DND-41 (cell line): ENCODE measurements at regions not wholly inside any gene's neighbourhood (a gene's known extent, or its start where the extent isn't known, plus 50 kb on each side); places are given as distances from the start of the nearest gene placed in this dataset.

Source experiments
- EZH2 ChIP-seq: IDR thresholded peaks from 3 replicates; pipeline ENCODE4 v1.6.1; 2012; ENCODE audit warnings: borderline replicate concordance, low read depth, mild to moderate bottlenecking, moderate library complexity, low read length, inconsistent platforms; ENCODE audit not compliant: severe bottlenecking
- TF ChIP-seq, protein P1 (sequence below): IDR thresholded peaks from 2 replicates; pipeline ENCODE4 v1.5.1; 2012; ENCODE audit warnings: borderline replicate concordance, low read length, moderate library complexity, mild to moderate bottlenecking; ENCODE audit not compliant: poor library complexity, severe bottlenecking; ENCODE audit errors: extremely low read depth

- TF ChIP-seq, protein P1, sequence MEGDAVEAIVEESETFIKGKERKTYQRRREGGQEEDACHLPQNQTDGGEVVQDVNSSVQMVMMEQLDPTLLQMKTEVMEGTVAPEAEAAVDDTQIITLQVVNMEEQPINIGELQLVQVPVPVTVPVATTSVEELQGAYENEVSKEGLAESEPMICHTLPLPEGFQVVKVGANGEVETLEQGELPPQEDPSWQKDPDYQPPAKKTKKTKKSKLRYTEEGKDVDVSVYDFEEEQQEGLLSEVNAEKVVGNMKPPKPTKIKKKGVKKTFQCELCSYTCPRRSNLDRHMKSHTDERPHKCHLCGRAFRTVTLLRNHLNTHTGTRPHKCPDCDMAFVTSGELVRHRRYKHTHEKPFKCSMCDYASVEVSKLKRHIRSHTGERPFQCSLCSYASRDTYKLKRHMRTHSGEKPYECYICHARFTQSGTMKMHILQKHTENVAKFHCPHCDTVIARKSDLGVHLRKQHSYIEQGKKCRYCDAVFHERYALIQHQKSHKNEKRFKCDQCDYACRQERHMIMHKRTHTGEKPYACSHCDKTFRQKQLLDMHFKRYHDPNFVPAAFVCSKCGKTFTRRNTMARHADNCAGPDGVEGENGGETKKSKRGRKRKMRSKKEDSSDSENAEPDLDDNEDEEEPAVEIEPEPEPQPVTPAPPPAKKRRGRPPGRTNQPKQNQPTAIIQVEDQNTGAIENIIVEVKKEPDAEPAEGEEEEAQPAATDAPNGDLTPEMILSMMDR, result no peak
- TF ChIP-seq EZH2, result no peak
Observed at GRCh38 chr17:13400491-13400890, 201.2 kb downstream of the HS3ST3A1 start.
